ENCODE measurements at regions not wholly inside any gene's neighbourhood (a gene's known extent, or its start where the extent isn't known, plus 50 kb on each side); places are given as distances from the start of the nearest gene placed in this dataset.

DNA sequence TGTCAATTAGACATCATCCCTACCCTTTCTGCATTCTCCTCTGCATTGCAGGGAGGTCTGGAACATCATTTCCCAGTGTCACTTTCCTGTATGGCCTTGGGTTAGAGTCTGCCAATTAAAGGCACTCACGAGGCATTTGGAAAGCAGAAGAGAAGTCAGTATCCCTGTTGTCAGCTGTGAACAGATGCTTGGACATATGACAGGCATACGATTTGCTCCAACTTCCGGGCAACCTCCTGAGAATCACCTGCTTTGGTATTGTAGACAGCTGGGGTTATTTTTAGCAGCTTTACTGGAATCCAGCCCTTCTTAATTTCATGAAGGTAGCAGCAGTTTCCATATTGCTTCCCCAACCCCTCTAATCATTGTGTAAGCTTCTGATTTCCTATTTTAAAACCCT, 88.7 kb upstream of the DHRS4 start:
- no peak for TF ChIP-seq CTCF (IDR thresholded peaks at IDR 0.05; ENCODE audit: borderline replicate concordance, insufficient read depth, low read depth, low read length)
- no peak overlapping the region for H3K4me3 ChIP-seq (ENCODE audit: low read depth, low read length)

GRCh38 chr14:23865502-23865901, 88.1 kb upstream of the DHRS4 start:
- no peak overlapping the region for H3K4me3 ChIP-seq (ENCODE audit: low read depth, low read length)
- TF ChIP-seq CTCF (IDR thresholded peaks at IDR 0.05; ENCODE audit: borderline replicate concordance, insufficient read depth, low read depth, low read length), result no peak

DNA sequence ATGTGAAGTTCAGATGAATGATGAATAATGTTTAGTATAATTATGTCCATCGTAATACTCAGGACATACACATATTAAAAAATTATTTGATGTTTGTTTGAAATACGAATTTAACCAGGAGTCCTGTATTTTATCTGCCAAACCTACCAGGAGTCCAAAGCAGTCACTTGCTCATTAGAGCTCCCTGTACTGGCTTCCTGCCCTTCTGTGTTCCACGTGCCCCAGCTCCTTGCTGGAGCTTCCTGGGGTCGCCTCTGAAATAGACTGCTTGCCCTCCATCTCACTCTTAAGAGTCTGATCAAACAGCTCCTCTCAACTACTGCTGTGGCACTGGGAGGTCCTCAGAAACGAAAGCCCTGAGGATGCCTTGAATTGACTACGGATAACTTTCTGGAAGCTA, 87.3 kb upstream of the DHRS4 start:
- TF ChIP-seq CTCF (IDR thresholded peaks at IDR 0.05; ENCODE audit: borderline replicate concordance, insufficient read depth, low read depth, low read length), result no peak
- H3K4me3 ChIP-seq (ENCODE audit: low read depth, low read length), result no peak overlapping the region

GRCh38 chr14:23869078-23869719, 84.4 kb upstream of the DHRS4 start:
- TF ChIP-seq CTCF (IDR thresholded peaks at IDR 0.05; ENCODE audit: borderline replicate concordance, insufficient read depth, low read depth, low read length), result no peak
- H3K4me3 ChIP-seq (ENCODE audit: low read depth, low read length), result no peak overlapping the region

- no peak overlapping the region for H3K4me3 ChIP-seq (ENCODE audit: low read depth, low read length)
- TF ChIP-seq CTCF (IDR thresholded peaks at IDR 0.05; ENCODE audit: borderline replicate concordance, insufficient read depth, low read depth, low read length), result no peak
These were observed 77.3 kb upstream of the DHRS4 start for GRCh38 chr14:23876160-23876750.

GRCh38 chr14:23877111-23877510, 76.5 kb upstream of the DHRS4 start:
- no peak for TF ChIP-seq CTCF (IDR thresholded peaks at IDR 0.05; ENCODE audit: borderline replicate concordance, insufficient read depth, low read depth, low read length)
- no peak overlapping the region for H3K4me3 ChIP-seq (ENCODE audit: low read depth, low read length)

GRCh38 chr14:23877538-23878180, 75.9 kb upstream of the DHRS4 start:
- no peak for TF ChIP-seq CTCF (IDR thresholded peaks at IDR 0.05; ENCODE audit: borderline replicate concordance, insufficient read depth, low read depth, low read length)
- no peak overlapping the region for H3K4me3 ChIP-seq (ENCODE audit: low read depth, low read length)

All from GM12875 (cell line).